OCI-LY7 (cell line): ENCODE measurements at regions not wholly inside any gene's neighbourhood (a gene's known extent, or its start where the extent isn't known, plus 50 kb on each side); places are given as distances from the start of the nearest gene placed in this dataset.

ENCODE experiments used
- BruUV-seq: library from RNA; stranded (reverse); fragments of 400-500 nt; replicated peaks from 2 replicates; lab custom pipeline; 2021; lab: Mats Ljungman, UMichigan
- CTCF ChIA-PET: fragments of 300-600 bp; sonication (Branson Sonifier 250); formaldehyde crosslinking; loops from one replicate; lab custom pipeline; 2022; ENCODE audit warnings: antibody characterized with exemption; ENCODE audit not compliant: unreplicated experiment; lab: Charles Lee
- POLR2A ChIA-PET: fragments of 300-600 bp; sonication (Branson Sonifier 250); formaldehyde crosslinking; loops from one replicate; lab custom pipeline; 2022; ENCODE audit warnings: antibody characterized with exemption; lab: Charles Lee
- DNase-seq: peaks from one replicate; pipeline ENCODE4 v3.0.0-alpha.2; 2015; ENCODE audit warnings: low spot score
- H2AFZ ChIP-seq: fragments of 200-600 bp; sonication (generic), shearing (Covaris generic); 2 replicates; pipeline ENCODE4 v1.6.1; 2014; ENCODE audit warnings: mild to moderate bottlenecking, antibody characterized with exemption, low read length, moderate library complexity
- H3K27ac ChIP-seq: fragments of 200-600 bp; sonication (generic); 2 replicates; pipeline ENCODE4 v1.5.1; 2014; ENCODE audit warnings: mixed run types, low read depth, mild to moderate bottlenecking, moderate library complexity, low read length, inconsistent platforms; ENCODE audit not compliant: poor library complexity, severe bottlenecking
- H3K36me3 ChIP-seq: fragments of 200-600 bp; sonication (generic); 2 replicates; pipeline ENCODE4 v1.6.1; 2014; ENCODE audit warnings: mild to moderate bottlenecking, antibody characterized with exemption, low read length, moderate library complexity, mixed read lengths; ENCODE audit not compliant: insufficient read depth
- H3K4me1 ChIP-seq: fragments of 200-600 bp; sonication (generic); 2 replicates; pipeline ENCODE4 v1.5.1; 2014; ENCODE audit warnings: mild to moderate bottlenecking, low read length; ENCODE audit not compliant: insufficient read depth, poor library complexity, severe bottlenecking
- H3K4me2 ChIP-seq: fragments of 200-600 bp; sonication (generic); 2 replicates; pipeline ENCODE4 v1.6.1; 2014; ENCODE audit warnings: mild to moderate bottlenecking, low read length
- H3K4me3 ChIP-seq: fragments of 200-600 bp; sonication (generic); 2 replicates; pipeline ENCODE4 v1.5.1; 2014; ENCODE audit warnings: mild to moderate bottlenecking, low read depth, low read length; ENCODE audit not compliant: poor library complexity, severe bottlenecking
- H3K79me2 ChIP-seq: fragments of 200-600 bp; sonication (generic); 2 replicates; pipeline ENCODE4 v1.6.1; 2016; ENCODE audit warnings: low read depth, mild to moderate bottlenecking, low read length, moderate library complexity, mixed read lengths; ENCODE audit not compliant: insufficient read depth
- H3K9me2 ChIP-seq: fragments of 200-600 bp; sonication (generic); 2 replicates; pipeline ENCODE4 v1.6.1; 2016; ENCODE audit warnings: mild to moderate bottlenecking, low read length, mixed read lengths; ENCODE audit not compliant: insufficient read depth
- H3K9me3 ChIP-seq: fragments of 200-600 bp; sonication (generic); 2 replicates; pipeline ENCODE4 v1.6.1; 2014; ENCODE audit warnings: mild to moderate bottlenecking, mixed run types, low read length, mixed read lengths
- H4K20me1 ChIP-seq: fragments of 200-600 bp; sonication (generic); 2 replicates; pipeline ENCODE4 v1.6.1; 2014; ENCODE audit warnings: mild to moderate bottlenecking, antibody characterized with exemption, low read length, moderate library complexity, mixed read lengths; ENCODE audit not compliant: insufficient read depth
- EZH2phosphoT487 ChIP-seq: fragments of 200-600 bp; sonication (generic); IDR thresholded peaks from 2 replicates; pipeline ENCODE4 v1.6.1; 2018; ENCODE audit warnings: low read depth, borderline replicate concordance, mild to moderate bottlenecking, mixed run types, antibody characterized with exemption, low read length, moderate library complexity, mixed read lengths
- intact Hi-C: fragments of 100-400 bp; cut with micrococcal nuclease; formaldehyde crosslinking; loops from one replicate; pipeline ENCODE4 v1.10.0; 2022; ENCODE audit not compliant: unreplicated experiment
- TF ChIP-seq, protein P1 (sequence below): fragments of 200-600 bp; sonication (generic); conservative IDR thresholded peaks from 2 replicates; pipeline ENCODE4 v1.5.1; 2014; ENCODE audit warnings: mild to moderate bottlenecking, antibody characterized with exemption, low read length, moderate library complexity, mixed read lengths

DNA sequence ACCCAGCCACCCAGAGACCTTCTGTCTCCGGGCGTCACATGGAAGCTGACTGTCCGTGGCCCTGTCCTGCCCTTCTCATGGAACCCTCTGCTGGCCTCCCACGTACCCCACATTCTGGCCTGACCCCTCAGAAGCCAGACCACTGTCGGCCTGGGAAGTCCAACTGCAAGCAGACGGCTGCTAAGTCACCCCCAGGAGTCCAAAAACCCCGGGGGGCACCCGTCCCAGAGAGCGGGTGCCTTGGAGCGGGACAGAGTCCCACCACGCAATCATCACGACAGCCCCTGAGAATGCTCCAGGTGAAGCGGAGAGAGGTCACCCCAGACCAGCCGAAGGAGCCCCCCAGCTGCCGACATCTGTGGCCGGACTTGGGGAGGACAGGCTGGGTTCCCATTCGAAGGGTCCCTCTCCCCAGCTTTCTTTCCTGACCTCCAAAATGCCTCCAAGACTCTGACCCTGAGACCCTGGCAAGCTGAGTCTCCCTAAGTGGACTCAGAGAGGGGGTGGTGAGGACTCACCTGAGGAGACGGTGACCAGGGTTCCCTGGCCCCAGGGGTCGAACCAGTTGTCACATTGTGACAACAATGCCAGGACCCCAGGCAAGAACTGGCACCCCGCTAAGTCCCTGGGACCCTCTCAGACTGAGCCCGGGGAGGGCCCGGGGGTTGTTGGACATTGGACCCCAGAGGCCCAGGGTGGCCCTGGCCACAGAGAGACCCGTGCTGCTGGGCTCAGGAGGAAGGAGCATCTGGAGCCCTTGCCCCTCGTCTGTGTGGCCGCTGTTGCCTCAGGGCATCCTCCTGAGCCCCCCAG lies 337.1 kb downstream of the TMEM121 start:
- ChIA-PET CTCF (no interaction called here), POLR2A (interaction anchor here (0.7 to 2.0 kb wide), 3 partner anchors 321 to 324 kb away, joined by 3 to 13 read pairs (median 11); no protein-coding TSS in a partner anchor)
- Histone ChIP-seq H2AFZ (no peak overlapping the region), H3K9me3 (no peaks in the 10 kb centered on the region), H3K36me3 (peaks cover 45% of the 10 kb centered on the region), H3K27ac (peak overlapping the region; percentile 100), H3K4me2 (peak overlapping the region; percentile 87), H3K9me2 (no peaks in the 10 kb centered on the region), H3K4me3 (peak overlapping the region; percentile 100), H3K4me1 (no peaks in the 10 kb centered on the region), H4K20me1 (peaks cover 8% of the 10 kb centered on the region; the same call in 1 of the 2 replicates), H3K79me2 (peaks cover 43% of the 10 kb centered on the region)
- peak; percentile 48 for DNase-seq
- intact Hi-C loops, result no loop called here
- TF ChIP-seq, protein P1, sequence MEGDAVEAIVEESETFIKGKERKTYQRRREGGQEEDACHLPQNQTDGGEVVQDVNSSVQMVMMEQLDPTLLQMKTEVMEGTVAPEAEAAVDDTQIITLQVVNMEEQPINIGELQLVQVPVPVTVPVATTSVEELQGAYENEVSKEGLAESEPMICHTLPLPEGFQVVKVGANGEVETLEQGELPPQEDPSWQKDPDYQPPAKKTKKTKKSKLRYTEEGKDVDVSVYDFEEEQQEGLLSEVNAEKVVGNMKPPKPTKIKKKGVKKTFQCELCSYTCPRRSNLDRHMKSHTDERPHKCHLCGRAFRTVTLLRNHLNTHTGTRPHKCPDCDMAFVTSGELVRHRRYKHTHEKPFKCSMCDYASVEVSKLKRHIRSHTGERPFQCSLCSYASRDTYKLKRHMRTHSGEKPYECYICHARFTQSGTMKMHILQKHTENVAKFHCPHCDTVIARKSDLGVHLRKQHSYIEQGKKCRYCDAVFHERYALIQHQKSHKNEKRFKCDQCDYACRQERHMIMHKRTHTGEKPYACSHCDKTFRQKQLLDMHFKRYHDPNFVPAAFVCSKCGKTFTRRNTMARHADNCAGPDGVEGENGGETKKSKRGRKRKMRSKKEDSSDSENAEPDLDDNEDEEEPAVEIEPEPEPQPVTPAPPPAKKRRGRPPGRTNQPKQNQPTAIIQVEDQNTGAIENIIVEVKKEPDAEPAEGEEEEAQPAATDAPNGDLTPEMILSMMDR, result no peak
- no peak for TF ChIP-seq EZH2phosphoT487
- no TSS peak for BruUV-seq

DNA sequence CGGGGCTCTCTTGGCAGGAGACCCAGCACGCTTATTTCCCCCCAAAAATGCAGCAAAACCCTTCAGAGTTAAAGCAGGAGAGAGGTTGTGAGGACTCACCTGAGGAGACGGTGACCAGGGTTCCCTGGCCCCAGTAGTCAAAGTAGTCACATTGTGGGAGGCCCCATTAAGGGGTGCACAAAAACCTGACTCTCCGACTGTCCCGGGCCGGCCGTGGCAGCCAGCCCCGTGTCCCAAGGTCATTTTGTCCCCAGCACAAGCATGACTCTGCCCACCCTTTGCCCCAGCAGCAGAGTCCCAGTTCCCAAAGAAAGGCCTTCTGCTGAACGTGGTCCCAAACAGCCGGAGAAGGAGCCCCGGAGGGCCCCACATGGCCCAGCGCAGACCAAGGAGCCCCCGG lies 337.7 kb downstream of the TMEM121 start:
- no peak for TF ChIP-seq EZH2phosphoT487
- TF ChIP-seq, protein P1, result no peak
- no peaks in the 10 kb centered on the region for H3K9me3 ChIP-seq
- CTCF ChIA-PET, result no interaction called here
- H2AFZ ChIP-seq, result no peak overlapping the region
- H3K4me1 ChIP-seq, result no peaks in the 10 kb centered on the region
- H3K27ac ChIP-seq, result peak overlapping the region; percentile 100
- H3K4me2 ChIP-seq, result peak overlapping the region; percentile 87; the same call in 1 of the 2 replicates
- POLR2A ChIA-PET, result interaction anchor here (0.7 kb wide), 1 partner anchor 321 kb away, joined by 3 read pairs; no protein-coding TSS in a partner anchor
- H3K36me3 ChIP-seq, result peaks cover 41% of the 10 kb centered on the region
- intact Hi-C loops, result no loop called here
- H3K79me2 ChIP-seq, result peaks cover 40% of the 10 kb centered on the region
- no TSS peak for BruUV-seq
- peaks cover 8% of the 10 kb centered on the region; the same call in 1 of the 2 replicates for H4K20me1 ChIP-seq
- no peaks in the 10 kb centered on the region for H3K9me2 ChIP-seq
- no peak for DNase-seq
- peak overlapping the region; percentile 100 for H3K4me3 ChIP-seq
